Osteoblast (primary cell): ENCODE measurements at regions not wholly inside any gene's neighbourhood (a gene's known extent, or its start where the extent isn't known, plus 50 kb on each side); places are given as distances from the start of the nearest gene placed in this dataset.

ENCODE experiments used
- DNase-seq: peaks from one replicate; pipeline ENCODE4 v3.0.0; 2011; ENCODE audit warnings: low spot score, mixed read lengths; ENCODE audit not compliant: insufficient read length; ENCODE audit errors: missing footprints
- H2AFZ ChIP-seq: 2 replicates; pipeline ENCODE4 v1.6.0; 2011; ENCODE audit warnings: mild to moderate bottlenecking, low read length
- H3K27ac ChIP-seq: 2 replicates; pipeline ENCODE4 v1.5.1; 2011; ENCODE audit warnings: mild to moderate bottlenecking, low read depth, low read length, moderate library complexity
- H3K27me3 ChIP-seq: 2 replicates; pipeline ENCODE4 v1.6.0; 2012; ENCODE audit warnings: mild to moderate bottlenecking, control low read depth, inconsistent platforms, low read length, moderate library complexity; ENCODE audit not compliant: insufficient read depth
- H3K36me3 ChIP-seq: 2 replicates; pipeline ENCODE4 v1.5.1; 2011; ENCODE audit warnings: mild to moderate bottlenecking, low read length, control low read depth, moderate library complexity; ENCODE audit not compliant: insufficient read depth
- H3K4me1 ChIP-seq: 2 replicates; pipeline ENCODE4 v1.5.1; 2011; ENCODE audit warnings: mild to moderate bottlenecking, low read length, control low read depth, moderate library complexity; ENCODE audit not compliant: insufficient read depth
- H3K4me2 ChIP-seq: 2 replicates; pipeline ENCODE4 v1.6.0; 2011; ENCODE audit warnings: mild to moderate bottlenecking, low read length; ENCODE audit not compliant: insufficient read depth
- H3K4me3 ChIP-seq: fragments of 200-600 bp; sonication (generic); 3 replicates; pipeline ENCODE4 v1.5.1; 2012; ENCODE audit warnings: mild to moderate bottlenecking, low read length, inconsistent platforms; ENCODE audit not compliant: insufficient read depth
- H3K79me2 ChIP-seq: 2 replicates; pipeline ENCODE4 v1.6.0; 2012; ENCODE audit warnings: mild to moderate bottlenecking, low read length, control low read depth, inconsistent platforms; ENCODE audit not compliant: insufficient read depth
- H3K9me3 ChIP-seq: 2 replicates; pipeline ENCODE4 v1.5.1; 2011; ENCODE audit warnings: low read depth, low read length, control low read depth
- H4K20me1 ChIP-seq: 2 replicates; pipeline ENCODE4 v1.6.0; 2012; ENCODE audit warnings: mild to moderate bottlenecking, low read length, control low read depth; ENCODE audit not compliant: insufficient read depth
- CTCF ChIP-seq: IDR thresholded peaks from 2 replicates; pipeline ENCODE4 v1.5.1; 2011; ENCODE audit warnings: mild to moderate bottlenecking, low read depth, low read length, moderate library complexity; ENCODE audit errors: extremely low read depth

- Histone ChIP-seq H3K9me3 (no peaks in the 10 kb centered on the region), H3K27ac (no peak overlapping the region), H3K4me2 (no peak overlapping the region), H3K4me1 (peaks cover 3% of the 10 kb centered on the region), H2AFZ (peak overlapping the region; percentile 11), H3K4me3 (no peak overlapping the region), H3K79me2 (no peaks in the 10 kb centered on the region), H3K27me3 (no peaks in the 10 kb centered on the region), H3K36me3 (no peaks in the 10 kb centered on the region), H4K20me1 (no peaks in the 10 kb centered on the region)
- no peak for DNase-seq
- no peak for TF ChIP-seq CTCF
Measured at GRCh38 chr5:144002876-144003275, 167.6 kb downstream of the YIPF5 start.

- Histone ChIP-seq H3K36me3 (no peaks in the 10 kb centered on the region), H3K4me1 (peaks cover 3% of the 10 kb centered on the region), H2AFZ (peak overlapping the region; percentile 3), H3K27me3 (no peaks in the 10 kb centered on the region), H4K20me1 (no peaks in the 10 kb centered on the region), H3K27ac (no peak overlapping the region), H3K4me3 (no peak overlapping the region), H3K9me3 (no peaks in the 10 kb centered on the region), H3K4me2 (no peak overlapping the region), H3K79me2 (no peaks in the 10 kb centered on the region)
- TF ChIP-seq CTCF, result no peak
- no peak for DNase-seq
Measured at GRCh38 chr5:144003636-144004035, 166.8 kb downstream of the YIPF5 start.

- no peak for DNase-seq
- TF ChIP-seq CTCF, result no peak
- Histone ChIP-seq H3K9me3 (no peaks in the 10 kb centered on the region), H3K79me2 (no peaks in the 10 kb centered on the region), H3K27me3 (no peaks in the 10 kb centered on the region), H3K4me2 (no peak overlapping the region), H2AFZ (peak overlapping the region; percentile 3), H3K36me3 (no peaks in the 10 kb centered on the region), H3K4me3 (no peak overlapping the region), H3K27ac (no peak overlapping the region), H4K20me1 (no peaks in the 10 kb centered on the region), H3K4me1 (peaks cover 3% of the 10 kb centered on the region)
Measured at GRCh38 chr5:144004146-144004545, 166.3 kb downstream of the YIPF5 start.

GRCh38 chr5:144004751-144005150 is 165.7 kb downstream of the YIPF5 start:
- DNase-seq, result no peak
- Histone ChIP-seq H3K79me2 (no peaks in the 10 kb centered on the region), H2AFZ (no peak overlapping the region), H3K36me3 (no peaks in the 10 kb centered on the region), H3K27ac (no peak overlapping the region), H3K4me3 (no peak overlapping the region), H3K4me1 (peaks cover 3% of the 10 kb centered on the region), H3K27me3 (no peaks in the 10 kb centered on the region), H3K9me3 (no peaks in the 10 kb centered on the region), H3K4me2 (no peak overlapping the region), H4K20me1 (no peaks in the 10 kb centered on the region)
- TF ChIP-seq CTCF, result no peak
